OCI-LY7 (cell line): ENCODE measurements at regions not wholly inside any gene's neighbourhood (a gene's known extent, or its start where the extent isn't known, plus 50 kb on each side); places are given as distances from the start of the nearest gene placed in this dataset.

Source experiments
- BruUV-seq: library from RNA; stranded (reverse); fragments of 400-500 nt; replicated peaks from 2 replicates; lab custom pipeline; 2021; lab: Mats Ljungman, UMichigan
- CTCF ChIA-PET: fragments of 300-600 bp; sonication (Branson Sonifier 250); formaldehyde crosslinking; loops from one replicate; lab custom pipeline; 2022; ENCODE audit warnings: antibody characterized with exemption; ENCODE audit not compliant: unreplicated experiment; lab: Charles Lee
- POLR2A ChIA-PET: fragments of 300-600 bp; sonication (Branson Sonifier 250); formaldehyde crosslinking; loops from one replicate; lab custom pipeline; 2022; ENCODE audit warnings: antibody characterized with exemption; lab: Charles Lee
- DNase-seq: peaks from one replicate; pipeline ENCODE4 v3.0.0-alpha.2; 2015; ENCODE audit warnings: low spot score
- H2AFZ ChIP-seq: fragments of 200-600 bp; sonication (generic), shearing (Covaris generic); 2 replicates; pipeline ENCODE4 v1.6.1; 2014; ENCODE audit warnings: mild to moderate bottlenecking, antibody characterized with exemption, low read length, moderate library complexity
- H3K27ac ChIP-seq: fragments of 200-600 bp; sonication (generic); 2 replicates; pipeline ENCODE4 v1.5.1; 2014; ENCODE audit warnings: mixed run types, low read depth, mild to moderate bottlenecking, moderate library complexity, low read length, inconsistent platforms; ENCODE audit not compliant: poor library complexity, severe bottlenecking
- H3K36me3 ChIP-seq: fragments of 200-600 bp; sonication (generic); 2 replicates; pipeline ENCODE4 v1.6.1; 2014; ENCODE audit warnings: mild to moderate bottlenecking, antibody characterized with exemption, low read length, moderate library complexity, mixed read lengths; ENCODE audit not compliant: insufficient read depth
- H3K4me1 ChIP-seq: fragments of 200-600 bp; sonication (generic); 2 replicates; pipeline ENCODE4 v1.5.1; 2014; ENCODE audit warnings: mild to moderate bottlenecking, low read length; ENCODE audit not compliant: insufficient read depth, poor library complexity, severe bottlenecking
- H3K4me2 ChIP-seq: fragments of 200-600 bp; sonication (generic); 2 replicates; pipeline ENCODE4 v1.6.1; 2014; ENCODE audit warnings: mild to moderate bottlenecking, low read length
- H3K4me3 ChIP-seq: fragments of 200-600 bp; sonication (generic); 2 replicates; pipeline ENCODE4 v1.5.1; 2014; ENCODE audit warnings: mild to moderate bottlenecking, low read depth, low read length; ENCODE audit not compliant: poor library complexity, severe bottlenecking
- H3K79me2 ChIP-seq: fragments of 200-600 bp; sonication (generic); 2 replicates; pipeline ENCODE4 v1.6.1; 2016; ENCODE audit warnings: low read depth, mild to moderate bottlenecking, low read length, moderate library complexity, mixed read lengths; ENCODE audit not compliant: insufficient read depth
- H3K9me2 ChIP-seq: fragments of 200-600 bp; sonication (generic); 2 replicates; pipeline ENCODE4 v1.6.1; 2016; ENCODE audit warnings: mild to moderate bottlenecking, low read length, mixed read lengths; ENCODE audit not compliant: insufficient read depth
- H3K9me3 ChIP-seq: fragments of 200-600 bp; sonication (generic); 2 replicates; pipeline ENCODE4 v1.6.1; 2014; ENCODE audit warnings: mild to moderate bottlenecking, mixed run types, low read length, mixed read lengths
- H4K20me1 ChIP-seq: fragments of 200-600 bp; sonication (generic); 2 replicates; pipeline ENCODE4 v1.6.1; 2014; ENCODE audit warnings: mild to moderate bottlenecking, antibody characterized with exemption, low read length, moderate library complexity, mixed read lengths; ENCODE audit not compliant: insufficient read depth
- EZH2phosphoT487 ChIP-seq: fragments of 200-600 bp; sonication (generic); IDR thresholded peaks from 2 replicates; pipeline ENCODE4 v1.6.1; 2018; ENCODE audit warnings: low read depth, borderline replicate concordance, mild to moderate bottlenecking, mixed run types, antibody characterized with exemption, low read length, moderate library complexity, mixed read lengths
- intact Hi-C: fragments of 100-400 bp; cut with micrococcal nuclease; formaldehyde crosslinking; loops from one replicate; pipeline ENCODE4 v1.10.0; 2022; ENCODE audit not compliant: unreplicated experiment
- TF ChIP-seq, protein P1 (sequence below): fragments of 200-600 bp; sonication (generic); conservative IDR thresholded peaks from 2 replicates; pipeline ENCODE4 v1.5.1; 2014; ENCODE audit warnings: mild to moderate bottlenecking, antibody characterized with exemption, low read length, moderate library complexity, mixed read lengths

DNA sequence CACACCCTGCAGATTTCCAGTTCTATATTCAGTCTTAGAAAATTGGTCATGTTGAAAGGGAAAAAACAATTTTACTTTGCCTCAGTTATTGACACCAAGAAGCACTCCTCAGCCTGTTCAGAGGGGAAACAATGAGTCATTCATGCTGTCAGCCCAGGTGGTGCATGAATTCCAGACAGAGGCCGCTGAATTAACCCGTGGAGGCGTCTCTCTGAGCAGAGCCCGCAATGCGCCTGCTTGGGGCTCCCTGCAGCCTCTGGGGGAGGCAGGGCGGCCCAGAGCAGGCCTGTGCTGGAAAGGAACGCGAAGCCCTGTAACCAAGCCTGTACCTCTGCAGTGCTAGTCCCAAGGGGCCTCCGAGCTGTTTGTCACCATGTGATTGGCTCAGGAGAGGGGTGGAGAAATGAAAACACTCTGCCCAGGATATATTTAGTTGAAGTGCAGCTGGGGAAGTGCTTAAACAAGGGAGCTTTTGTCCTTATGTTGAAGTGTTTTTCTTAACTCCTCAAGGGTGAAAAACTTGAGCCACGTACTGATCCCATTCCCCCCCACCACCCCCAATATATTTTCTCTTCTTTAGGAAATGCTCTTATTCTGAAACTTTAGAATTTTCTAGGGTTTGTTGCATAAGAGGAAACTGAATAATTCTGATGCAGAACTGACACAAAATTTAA lies 68.3 kb upstream of the CHD2 start:
- intact Hi-C loops: loop anchor here (1.0 kb wide), 4 partner anchors 11 to 73 kb away; no protein-coding TSS in a partner anchor
- Histone ChIP-seq H2AFZ (no peak overlapping the region), H3K36me3 (no peaks in the 10 kb centered on the region), H3K4me3 (peak overlapping the region; percentile 64), H3K27ac (peak overlapping the region; percentile 99), H3K4me2 (peak overlapping the region; percentile 90), H3K9me2 (no peaks in the 10 kb centered on the region), H3K79me2 (peaks cover 18% of the 10 kb centered on the region; the same call in 1 of the 2 replicates), H4K20me1 (no peaks in the 10 kb centered on the region), H3K9me3 (no peaks in the 10 kb centered on the region), H3K4me1 (peaks cover 72% of the 10 kb centered on the region)
- no TSS peak for BruUV-seq
- peak; percentile 100 for DNase-seq
- ChIA-PET POLR2A (interaction anchor here (0.9 to 7.5 kb wide), 16 partner anchors 8 to 95 kb away, joined by 3 to 205 read pairs (median 6); partner anchors contain the start of gene CHD2), CTCF (interaction anchor here (0.6 to 2.6 kb wide), 6 partner anchors 10 to 76 kb away, joined by 4 to 11 read pairs (median 5); no protein-coding TSS in a partner anchor)
- TF ChIP-seq, protein P1, sequence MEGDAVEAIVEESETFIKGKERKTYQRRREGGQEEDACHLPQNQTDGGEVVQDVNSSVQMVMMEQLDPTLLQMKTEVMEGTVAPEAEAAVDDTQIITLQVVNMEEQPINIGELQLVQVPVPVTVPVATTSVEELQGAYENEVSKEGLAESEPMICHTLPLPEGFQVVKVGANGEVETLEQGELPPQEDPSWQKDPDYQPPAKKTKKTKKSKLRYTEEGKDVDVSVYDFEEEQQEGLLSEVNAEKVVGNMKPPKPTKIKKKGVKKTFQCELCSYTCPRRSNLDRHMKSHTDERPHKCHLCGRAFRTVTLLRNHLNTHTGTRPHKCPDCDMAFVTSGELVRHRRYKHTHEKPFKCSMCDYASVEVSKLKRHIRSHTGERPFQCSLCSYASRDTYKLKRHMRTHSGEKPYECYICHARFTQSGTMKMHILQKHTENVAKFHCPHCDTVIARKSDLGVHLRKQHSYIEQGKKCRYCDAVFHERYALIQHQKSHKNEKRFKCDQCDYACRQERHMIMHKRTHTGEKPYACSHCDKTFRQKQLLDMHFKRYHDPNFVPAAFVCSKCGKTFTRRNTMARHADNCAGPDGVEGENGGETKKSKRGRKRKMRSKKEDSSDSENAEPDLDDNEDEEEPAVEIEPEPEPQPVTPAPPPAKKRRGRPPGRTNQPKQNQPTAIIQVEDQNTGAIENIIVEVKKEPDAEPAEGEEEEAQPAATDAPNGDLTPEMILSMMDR: no peak
- no peak for TF ChIP-seq EZH2phosphoT487

DNA sequence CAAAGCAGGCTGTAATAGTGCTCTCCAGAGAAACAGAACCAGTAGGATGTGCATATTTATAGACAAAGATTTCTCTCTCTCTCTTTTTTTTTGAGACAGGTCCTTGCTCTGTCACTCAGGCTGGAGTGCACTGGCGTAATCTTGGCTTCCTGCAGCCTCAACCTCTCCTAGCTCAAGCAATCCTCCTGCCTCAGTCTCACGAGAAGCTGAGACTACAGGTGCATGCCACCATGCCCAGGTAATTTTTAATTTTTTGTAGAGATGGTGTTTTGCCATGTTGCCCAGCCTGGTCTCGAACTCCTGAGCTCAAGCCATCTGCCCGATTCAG lies 67.1 kb upstream of the CHD2 start:
- peak; percentile 65 for DNase-seq
- Histone ChIP-seq H3K4me3 (peak overlapping the region; percentile 62), H3K9me2 (no peaks in the 10 kb centered on the region), H3K4me2 (peak overlapping the region; percentile 90), H3K79me2 (peaks cover 18% of the 10 kb centered on the region; the same call in 1 of the 2 replicates), H3K4me1 (peaks cover 83% of the 10 kb centered on the region), H2AFZ (peak overlapping the region; percentile 60; the same call in 1 of the 2 replicates), H4K20me1 (no peaks in the 10 kb centered on the region), H3K27ac (peak overlapping the region; percentile 99), H3K9me3 (no peaks in the 10 kb centered on the region), H3K36me3 (no peaks in the 10 kb centered on the region)
- POLR2A ChIA-PET: interaction anchor here (0.7 to 7.5 kb wide), 11 partner anchors 8 to 1473 kb away, joined by 3 to 205 read pairs (median 4); partner anchors contain the start of gene CHD2
- TF ChIP-seq, protein P1: no peak
- TF ChIP-seq EZH2phosphoT487: no peak
- CTCF ChIA-PET: interaction anchor here (0.6 to 2.6 kb wide), 2 partner anchors 11 to 24 kb away, joined by 8 to 14 read pairs; no protein-coding TSS in a partner anchor
- no TSS peak for BruUV-seq
- intact Hi-C loops: no loop called here
